ENCODE measurements at regions not wholly inside any gene's neighbourhood (a gene's known extent, or its start where the extent isn't known, plus 50 kb on each side); places are given as distances from the start of the nearest gene placed in this dataset.

DNA sequence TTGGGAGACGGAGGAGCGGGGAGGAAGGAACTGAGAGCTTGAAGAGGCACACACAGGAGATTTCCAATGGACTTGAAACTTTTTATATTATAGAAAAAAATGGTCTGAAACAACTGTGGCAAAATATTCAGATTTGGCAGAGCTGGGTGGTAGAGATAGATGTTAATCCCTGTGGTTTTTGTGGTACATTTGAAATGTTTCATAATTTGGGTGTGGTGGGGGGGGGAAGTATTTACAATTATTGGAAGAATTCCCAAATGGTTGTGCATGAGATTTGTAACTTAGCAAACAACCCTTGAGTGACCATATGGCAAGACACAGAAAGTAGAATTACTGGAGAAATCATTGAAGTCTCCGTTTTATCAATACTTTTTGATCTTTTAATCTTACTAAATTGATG is 588.8 kb upstream of the PSMD7 start:
- TF ChIP-seq EZH2phosphoT487 (IDR thresholded peaks at IDR 0.05; ENCODE audit: borderline replicate concordance, low read depth, low read length), result no peak
- TF ChIP-seq, protein P1, sequence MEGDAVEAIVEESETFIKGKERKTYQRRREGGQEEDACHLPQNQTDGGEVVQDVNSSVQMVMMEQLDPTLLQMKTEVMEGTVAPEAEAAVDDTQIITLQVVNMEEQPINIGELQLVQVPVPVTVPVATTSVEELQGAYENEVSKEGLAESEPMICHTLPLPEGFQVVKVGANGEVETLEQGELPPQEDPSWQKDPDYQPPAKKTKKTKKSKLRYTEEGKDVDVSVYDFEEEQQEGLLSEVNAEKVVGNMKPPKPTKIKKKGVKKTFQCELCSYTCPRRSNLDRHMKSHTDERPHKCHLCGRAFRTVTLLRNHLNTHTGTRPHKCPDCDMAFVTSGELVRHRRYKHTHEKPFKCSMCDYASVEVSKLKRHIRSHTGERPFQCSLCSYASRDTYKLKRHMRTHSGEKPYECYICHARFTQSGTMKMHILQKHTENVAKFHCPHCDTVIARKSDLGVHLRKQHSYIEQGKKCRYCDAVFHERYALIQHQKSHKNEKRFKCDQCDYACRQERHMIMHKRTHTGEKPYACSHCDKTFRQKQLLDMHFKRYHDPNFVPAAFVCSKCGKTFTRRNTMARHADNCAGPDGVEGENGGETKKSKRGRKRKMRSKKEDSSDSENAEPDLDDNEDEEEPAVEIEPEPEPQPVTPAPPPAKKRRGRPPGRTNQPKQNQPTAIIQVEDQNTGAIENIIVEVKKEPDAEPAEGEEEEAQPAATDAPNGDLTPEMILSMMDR (conservative IDR thresholded peaks at IDR 0.05; ENCODE audit: low read length), result no peak

All from OCI-LY7 (cell line).